Medulla oblongata (tissue), 1 donor: ENCODE measurements at regions not wholly inside any gene's neighbourhood (a gene's known extent, or its start where the extent isn't known, plus 50 kb on each side); places are given as distances from the start of the nearest gene placed in this dataset.
"Not testable (repeated sequence)": the region's sequence is repeated elsewhere in the genome, so short reads cannot be mapped to it uniquely, and the experiment has no call there.

Source experiments
- DNase-seq: peaks from one replicate; pipeline ENCODE4 v3.0.0-alpha.2; 2015; ENCODE audit errors: extremely low spot score

- no peak for DNase-seq
Measured at GRCh38 chr12:31216479-31216878, 109.5 kb downstream of the SINHCAF start.

- DNase-seq = no peak
Measured at GRCh38 chr12:31217356-31218130, 108.4 kb downstream of the SINHCAF start.

GRCh38 chr12:31218203-31219025, 107.5 kb downstream of the SINHCAF start:
- DNase-seq = no peak

GRCh38 chr12:31219521-31219920, 106.4 kb downstream of the SINHCAF start:
- no peak for DNase-seq

GRCh38 chr12:31220061-31220460, 105.9 kb downstream of the SINHCAF start:
- DNase-seq = no peak

- peak; percentile 67 for DNase-seq
Measured at GRCh38 chr12:31220633-31221550, 105.1 kb downstream of the SINHCAF start.

GRCh38 chr12:31221551-31221945, 104.4 kb downstream of the SINHCAF start:
- no peak for DNase-seq

GRCh38 chr12:31222620-31223222, 103.2 kb downstream of the SINHCAF start:
- no peak for DNase-seq

GRCh38 chr12:31223640-31224039, 102.3 kb downstream of the SINHCAF start:
- not testable (repeated sequence) for DNase-seq

- no peak for DNase-seq
Measured at GRCh38 chr12:31224768-31225448, 101.0 kb downstream of the SINHCAF start.

GRCh38 chr12:31225656-31226535, 100.1 kb downstream of the SINHCAF start:
- no peak for DNase-seq

- DNase-seq = peak; percentile 58
Measured at GRCh38 chr12:31226639-31227038, 99.3 kb downstream of the SINHCAF start.

- no peak for DNase-seq
Measured at GRCh38 chr12:31227401-31227981, 98.5 kb downstream of the SINHCAF start.

- DNase-seq = peak; percentile 63
Measured at GRCh38 chr12:31228811-31229792, 96.8 kb downstream of the SINHCAF start.

GRCh38 chr12:31230004-31230403, 95.9 kb downstream of the SINHCAF start:
- no peak for DNase-seq
